Esophagus squamous epithelium (tissue), 5 donors: ENCODE measurements at regions not wholly inside any gene's neighbourhood (a gene's known extent, or its start where the extent isn't known, plus 50 kb on each side); places are given as distances from the start of the nearest gene placed in this dataset.
"Not testable (repeated sequence)": the region's sequence is repeated elsewhere in the genome, so short reads cannot be mapped to it uniquely, and the experiment has no call there.

ENCODE experiments used
- DNase-seq: peaks from one replicate; lab custom pipeline; 2025; lab: John Stamatoyannopoulos, UW
- H3K27ac ChIP-seq, 4 donors: fragments of 200-600 bp; sonication (generic); one replicate each; pipeline ENCODE4 v1.5.1; 2016 to 2019; ENCODE audit warnings: mild to moderate bottlenecking in 1 of 4
- H3K27me3 ChIP-seq, 4 donors: fragments of 200-600 bp; sonication (generic); 1 replicate in 3 of 4; 2 replicates in 1 of 4; pipeline versions ENCODE4 v1.5.1 to v1.6.0; 2017 to 2021; ENCODE audit warnings: antibody characterized with exemption in 1 of 4
- H3K36me3 ChIP-seq, 3 donors: fragments of 200-600 bp; sonication (generic); one replicate each; pipeline ENCODE4 v1.5.1; 2016 to 2019
- H3K4me1 ChIP-seq, 3 donors: fragments of 200-600 bp; sonication (generic); one replicate each; pipeline ENCODE4 v1.5.1; 2017 to 2019
- H3K4me3 ChIP-seq, 4 donors: fragments of 200-600 bp; sonication (generic); 1 replicate in 3 of 4; 2 replicates in 1 of 4; pipeline ENCODE4 v1.5.1; 2016 to 2019; ENCODE audit warnings: mild to moderate bottlenecking in 2 of 4, moderate library complexity in 1 of 4
- H3K9me3 ChIP-seq, 3 donors: fragments of 200-600 bp; sonication (generic); one replicate each; pipeline ENCODE4 v1.5.1; 2016 to 2019
- CTCF ChIP-seq, 6 experiments: fragments of 450-650 bp in 4 of 6; fragments of 200-600 bp in 2 of 6; sonication (generic) in 2 of 6; IDR thresholded peaks; one replicate each; pipeline ENCODE4 v1.5.1; 2016 to 2019; ENCODE audit warnings: antibody characterized with exemption in 6 of 6, mild to moderate bottlenecking in 4 of 6, moderate library complexity in 4 of 6
- POLR2A ChIP-seq, 4 donors: fragments of 450-650 bp; IDR thresholded peaks; one replicate each; pipeline ENCODE4 v1.6.1; 2017; ENCODE audit warnings: antibody characterized with exemption in 4 of 4, mild to moderate bottlenecking in 4 of 4, moderate library complexity in 3 of 4
- WGBS, 2 donors: methylation state at CpG; one replicate each; pipeline ENCODE4 v1.1.5; 2018; 5-methylcytosine and 5-hydroxymethylcytosine counted together
- intact Hi-C: fragments of 100-400 bp; cut with DNase I; formaldehyde crosslinking; loops from one replicate; pipeline ENCODE4 v1.15.0; 2022
- donor health status: DM: yes; HTN: yes; CAD: no.

DNA sequence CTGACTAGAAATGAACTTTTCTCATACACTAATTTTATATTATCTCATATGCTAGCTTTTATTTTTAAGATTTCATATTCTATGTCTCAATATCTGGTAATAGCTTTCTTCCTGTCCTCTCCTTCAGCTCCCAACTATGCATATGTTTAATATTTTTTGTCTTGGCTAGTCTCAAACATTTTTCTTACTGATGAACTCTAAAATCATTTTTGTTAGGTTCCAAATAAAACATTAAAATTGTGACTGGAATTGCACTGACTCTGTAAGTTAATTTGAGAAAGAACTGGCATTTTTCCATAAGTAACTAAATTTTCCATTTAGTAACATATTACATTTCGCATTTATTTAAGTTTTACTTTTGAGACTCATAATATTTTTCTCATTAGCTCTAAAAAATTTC, 368.5 kb upstream of the DPYD start:
- Histone ChIP-seq H3K27ac (no peak overlapping the region), H3K27me3 (no peaks in the 10 kb centered on the region), H3K4me1 (no peaks in the 10 kb centered on the region), H3K9me3 (no peaks in the 10 kb centered on the region), H3K36me3 (no peaks in the 10 kb centered on the region), H3K4me3 (no peak overlapping the region)
- intact Hi-C loops, result no loop called here
- no peak for TF ChIP-seq CTCF (IDR thresholded peaks at IDR 0.05)
- TF ChIP-seq POLR2A (IDR thresholded peaks at IDR 0.05), result no peak
- WGBS, 2 donors, result 77 to 82% methylated on average over 1 of the region's 1 CpG
- no peak for DNase-seq

GRCh38 chr1:98288494-98288893, 367.7 kb upstream of the DPYD start:
- intact Hi-C loops, result no loop called here
- 86 to 91% methylated on average over 2 of the region's 2 CpGs for WGBS, 2 donors
- Histone ChIP-seq H3K27ac (no peak overlapping the region), H3K9me3 (no peaks in the 10 kb centered on the region), H3K4me3 (no peak overlapping the region), H3K4me1 (no peaks in the 10 kb centered on the region), H3K36me3 (no peaks in the 10 kb centered on the region), H3K27me3 (no peaks in the 10 kb centered on the region)
- DNase-seq, result no peak
- no peak for TF ChIP-seq POLR2A (IDR thresholded peaks at IDR 0.05)
- no peak for TF ChIP-seq CTCF (IDR thresholded peaks at IDR 0.05)

GRCh38 chr1:98287626-98288025, 366.8 kb upstream of the DPYD start:
- Histone ChIP-seq H3K27me3 (no peaks in the 10 kb centered on the region), H3K4me1 (no peaks in the 10 kb centered on the region), H3K27ac (no peak overlapping the region), H3K36me3 (no peaks in the 10 kb centered on the region), H3K9me3 (no peaks in the 10 kb centered on the region), H3K4me3 (no peak overlapping the region)
- 71 to 73% methylated on average over 2 of the region's 2 CpGs for WGBS, 2 donors
- no peak for DNase-seq
- no peak for TF ChIP-seq POLR2A (IDR thresholded peaks at IDR 0.05)
- TF ChIP-seq CTCF (IDR thresholded peaks at IDR 0.05), result no peak
- intact Hi-C loops, result no loop called here

DNA sequence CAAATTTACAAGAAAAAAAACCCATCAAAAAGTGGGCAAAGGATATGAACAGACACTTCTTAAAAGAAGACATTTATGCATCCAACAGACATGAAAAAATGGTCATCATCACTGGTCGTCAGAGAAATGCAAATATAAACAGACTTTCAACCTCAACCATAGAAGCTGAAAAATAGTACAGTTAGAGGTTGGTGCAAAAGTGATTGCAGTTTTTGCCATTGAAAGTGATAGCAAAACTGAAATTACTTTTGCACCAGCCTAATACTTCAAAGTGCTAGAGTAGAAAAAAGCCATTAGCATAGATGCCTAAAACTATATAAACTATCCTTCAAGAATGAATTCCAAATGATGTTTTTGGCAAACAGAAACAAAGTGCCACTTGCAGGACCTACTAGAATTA, 365.8 kb upstream of the DPYD start:
- no peaks in the 10 kb centered on the region for H3K36me3 ChIP-seq
- intact Hi-C loops, result no loop called here
- TF ChIP-seq CTCF (IDR thresholded peaks at IDR 0.05), result no peak
- TF ChIP-seq POLR2A (IDR thresholded peaks at IDR 0.05), result no peak

DNA sequence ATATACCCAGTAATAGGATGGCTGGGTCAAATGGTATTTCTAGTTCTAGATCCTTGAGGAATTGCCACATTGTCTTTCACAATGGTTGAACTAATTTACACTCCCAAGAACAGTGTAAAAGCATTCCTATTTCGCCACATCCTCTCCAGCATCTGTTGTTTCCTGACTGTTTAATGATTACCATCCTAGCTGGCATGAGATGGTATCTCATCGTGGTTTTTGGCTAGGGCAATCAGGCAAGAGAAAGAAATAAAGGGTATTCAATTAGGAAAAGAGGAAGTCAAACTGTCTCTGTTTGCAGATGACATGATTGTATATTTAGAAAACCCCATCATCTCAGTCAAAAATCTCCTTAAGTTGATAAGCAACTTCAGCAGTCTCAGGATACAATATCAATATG, 364.5 kb upstream of the DPYD start:
- H3K4me3 ChIP-seq, H3K4me1 ChIP-seq, intact Hi-C loops, H3K27me3 ChIP-seq, H3K36me3 ChIP-seq, DNase-seq, H3K27ac ChIP-seq, H3K9me3 ChIP-seq: not testable (repeated sequence)
- 55 to 67% methylated on average over 2 of the region's 2 CpGs for WGBS, 2 donors

More for the DNA sequence above, 365.8 kb upstream of the DPYD start:
- Histone ChIP-seq H3K9me3 (no peaks in the 10 kb centered on the region), H3K4me1 (no peaks in the 10 kb centered on the region), H3K27ac (no peak overlapping the region), H3K27me3 (no peaks in the 10 kb centered on the region), H3K4me3 (no peak overlapping the region)
- WGBS, 2 donors, result 48 to 75% methylated on average over 1 of the region's 1 CpG
- DNase-seq, result no peak

DNA sequence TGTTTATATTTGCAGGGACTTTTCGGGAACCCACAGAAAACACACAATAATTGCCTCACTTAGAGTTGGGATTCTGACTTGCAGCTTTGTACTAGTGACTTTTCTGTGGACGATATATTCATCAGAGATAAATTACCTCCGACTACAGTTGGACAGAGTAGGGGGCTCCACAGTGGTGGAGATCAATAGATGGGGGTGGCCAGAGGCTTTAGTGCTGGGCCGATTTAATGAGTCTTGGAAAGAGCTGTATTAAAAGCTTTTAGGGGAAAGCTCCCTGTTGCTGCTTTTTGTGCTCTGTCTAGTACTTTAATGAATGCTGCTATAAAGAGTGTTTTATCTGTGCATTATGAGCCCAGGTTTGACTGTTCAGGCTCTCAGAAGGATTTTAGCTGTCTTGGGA, 359.2 kb upstream of the DPYD start:
- H3K27ac ChIP-seq, result no peak overlapping the region
- intact Hi-C loops, result no loop called here

More for the DNA sequence above, 359.2 kb upstream of the DPYD start:
- no peaks in the 10 kb centered on the region for H3K27me3 ChIP-seq
- 59 to 71% methylated on average over 4 of the region's 4 CpGs for WGBS, 2 donors
- H3K4me3 ChIP-seq, result no peak overlapping the region
- TF ChIP-seq CTCF (IDR thresholded peaks at IDR 0.05) (no peak), POLR2A (IDR thresholded peaks at IDR 0.05) (no peak)
- no peaks in the 10 kb centered on the region for H3K9me3 ChIP-seq
- DNase-seq, result no peak
- no peaks in the 10 kb centered on the region for H3K4me1 ChIP-seq
- H3K36me3 ChIP-seq, result no peaks in the 10 kb centered on the region
